Keratinocyte (primary cell): ENCODE measurements at regions not wholly inside any gene's neighbourhood (a gene's known extent, or its start where the extent isn't known, plus 50 kb on each side); places are given as distances from the start of the nearest gene placed in this dataset.

Experiments
- DNase-seq: peaks from one replicate; pipeline ENCODE4 v3.0.0-alpha.2; 2011; ENCODE audit warnings: low read depth, missing footprints, low spot score
- FAIRE-seq: peaks from 2 replicates; lab custom pipeline; 2011; peaks lifted over from hg19 to GRCh38; lab: Jason Lieb, UNC
- H2AFZ ChIP-seq: 2 replicates; pipeline ENCODE4 v1.6.0; 2012; ENCODE audit warnings: low read length, control low read depth, inconsistent platforms; ENCODE audit not compliant: control insufficient read depth
- H3K27ac ChIP-seq: 2 replicates; pipeline ENCODE4 v1.5.1; 2011; ENCODE audit warnings: low read length; ENCODE audit not compliant: control insufficient read depth, insufficient read depth
- H3K27me3 ChIP-seq: 3 replicates; pipeline ENCODE4 v1.6.0; 2011; ENCODE audit warnings: low read length; ENCODE audit not compliant: control insufficient read depth, insufficient read depth; ENCODE audit errors: extremely low read depth
- H3K36me3 ChIP-seq, 2 experiments: 2 replicates in 1 of 2; 3 replicates in 1 of 2; pipeline ENCODE4 v1.5.1; 2011; ENCODE audit warnings: low read length in 2 of 2, mild to moderate bottlenecking in 1 of 2; ENCODE audit not compliant: control insufficient read depth in 2 of 2, insufficient read depth in 2 of 2; ENCODE audit errors: extremely low read depth in 1 of 2
- H3K4me1 ChIP-seq: 3 replicates; pipeline ENCODE4 v1.5.1; 2011; ENCODE audit warnings: low read length; ENCODE audit not compliant: control insufficient read depth, insufficient read depth; ENCODE audit errors: extremely low read depth
- H3K4me2 ChIP-seq: 3 replicates; pipeline ENCODE4 v1.6.0; 2011; ENCODE audit warnings: low read depth, low read length; ENCODE audit not compliant: control insufficient read depth, insufficient read depth; ENCODE audit errors: extremely low read depth
- H3K4me3 ChIP-seq, 3 experiments: fragments of 200-600 bp in 1 of 3; sonication (generic) in 1 of 3; 2 replicates in 2 of 3; 3 replicates in 1 of 3; pipeline ENCODE4 v1.5.1; 2011 to 2016; ENCODE audit warnings: low read length in 3 of 3, mild to moderate bottlenecking in 3 of 3, control low read depth in 2 of 3, inconsistent platforms in 1 of 3, low read depth in 1 of 3, mixed read lengths in 1 of 3, mixed run types in 1 of 3, moderate library complexity in 1 of 3; ENCODE audit not compliant: control insufficient read depth in 2 of 3, insufficient read depth in 2 of 3; ENCODE audit errors: extremely low read depth in 1 of 3
- H3K79me2 ChIP-seq: 2 replicates; pipeline ENCODE4 v1.6.0; 2012; ENCODE audit warnings: low read length; ENCODE audit not compliant: control insufficient read depth, insufficient read depth
- H3K9ac ChIP-seq: 3 replicates; pipeline ENCODE4 v1.6.0; 2011; ENCODE audit warnings: low read length; ENCODE audit not compliant: control insufficient read depth, insufficient read depth; ENCODE audit errors: extremely low read depth
- H3K9me1 ChIP-seq: 3 replicates; pipeline ENCODE4 v1.6.0; 2011; ENCODE audit warnings: low read length; ENCODE audit not compliant: control insufficient read depth, insufficient read depth; ENCODE audit errors: extremely low read depth
- H3K9me3 ChIP-seq: 2 replicates; pipeline ENCODE4 v1.5.1; 2012; ENCODE audit warnings: low read depth, low read length; ENCODE audit not compliant: control insufficient read depth
- H4K20me1 ChIP-seq: 3 replicates; pipeline ENCODE4 v1.6.0; 2011; ENCODE audit warnings: low read length; ENCODE audit not compliant: control insufficient read depth, insufficient read depth; ENCODE audit errors: extremely low read depth
- CTCF ChIP-seq, 3 experiments: IDR thresholded peaks in 1 of 3; conservative IDR thresholded peaks in 1 of 3; optimal IDR thresholded peaks in 1 of 3; 2 replicates in 2 of 3; 3 replicates in 1 of 3; pipeline versions ENCODE3 to v1.5.1; 2011; ENCODE audit warnings: low read length in 3 of 3, mild to moderate bottlenecking in 3 of 3, moderate library complexity in 2 of 3, control low read depth in 1 of 3, inconsistent platforms in 1 of 3; ENCODE audit not compliant: insufficient read depth in 2 of 3; ENCODE audit errors: extremely low read depth in 1 of 3
- EZH2 ChIP-seq: IDR thresholded peaks from one replicate; pipeline ENCODE4 v1.6.1; 2012; ENCODE audit warnings: inconsistent platforms, mild to moderate bottlenecking, low read length, moderate library complexity
- dilution Hi-C: fragments of 300-500 bp; cut with MboI; formaldehyde crosslinking; loops from one replicate; pipeline ENCODE4 v1.7.0; 2020; ENCODE audit warnings: low sequenced_read_pairs; ENCODE audit not compliant: extremely low pct_ligation_motif_present

- Histone ChIP-seq H4K20me1 (no peaks in the 10 kb centered on the region), H3K4me3 (no peak overlapping the region), H3K9me1 (no peaks in the 10 kb centered on the region), H3K4me1 (peaks cover 23% of the 10 kb centered on the region), H3K9ac (no peak overlapping the region), H2AFZ (no peak overlapping the region), H3K4me2 (no peak overlapping the region), H3K27me3 (no peaks in the 10 kb centered on the region), H3K79me2 (no peaks in the 10 kb centered on the region), H3K27ac (no peak overlapping the region), H3K36me3 (no peaks in the 10 kb centered on the region), H3K9me3 (peaks cover 7% of the 10 kb centered on the region)
- dilution Hi-C loops = no loop called here
- DNase-seq = no peak
- FAIRE-seq = no peak
- TF ChIP-seq EZH2 (no peak), CTCF (optimal IDR thresholded peaks at IDR 0.05 in 1 of 3, IDR thresholded peaks at IDR 0.05 in 1 of 3, conservative IDR thresholded peaks at IDR 0.05 in 1 of 3; ENCODE audit: extremely low read depth in 1 of 3, insufficient read depth in 2 of 3, low read length in 3 of 3) (no peak)
Observed at GRCh38 chr1:57839526-57839925, 415.7 kb upstream of the DAB1 start.

DNA sequence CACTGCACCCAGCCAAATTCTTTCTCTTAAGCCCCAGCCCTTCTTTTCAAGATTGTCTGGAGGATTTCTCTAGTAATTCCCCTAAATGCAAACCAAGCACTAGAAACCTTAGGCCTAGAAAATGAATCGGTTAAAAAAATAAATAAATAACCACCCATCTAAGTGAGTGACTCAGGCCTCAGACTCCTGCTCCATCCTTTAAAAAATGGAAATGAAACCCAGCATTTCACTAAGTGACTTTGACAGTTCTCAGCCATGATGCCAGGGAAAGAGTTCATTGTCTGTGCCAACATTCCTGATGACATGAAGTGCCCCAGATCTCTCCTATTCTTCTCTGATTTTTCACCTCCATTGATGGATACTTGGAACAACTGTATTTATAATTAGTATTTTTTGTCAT, 415.2 kb upstream of the DAB1 start:
- no peak for TF ChIP-seq EZH2
- dilution Hi-C loops = no loop called here

GRCh38 chr1:57835620-57836019, 411.8 kb upstream of the DAB1 start:
- no peak for TF ChIP-seq EZH2
- TF ChIP-seq CTCF (optimal IDR thresholded peaks at IDR 0.05 in 1 of 3, IDR thresholded peaks at IDR 0.05 in 1 of 3, conservative IDR thresholded peaks at IDR 0.05 in 1 of 3; ENCODE audit: extremely low read depth in 1 of 3, insufficient read depth in 2 of 3, low read length in 3 of 3) = peak in 2 of 3 experiments; percentile 4 to 71
- Histone ChIP-seq H3K27ac (no peak overlapping the region), H3K9ac (no peak overlapping the region), H3K4me3 (no peak overlapping the region), H4K20me1 (no peaks in the 10 kb centered on the region), H3K9me1 (no peaks in the 10 kb centered on the region), H3K27me3 (no peaks in the 10 kb centered on the region), H3K9me3 (no peaks in the 10 kb centered on the region), H3K79me2 (no peaks in the 10 kb centered on the region), H3K4me2 (no peak overlapping the region), H3K4me1 (peaks cover 23% of the 10 kb centered on the region), H3K36me3 (no peaks in the 10 kb centered on the region), H2AFZ (no peak overlapping the region)
- FAIRE-seq = no peak
- DNase-seq = no peak
- dilution Hi-C loops = no loop called here

More for the DNA sequence above, 415.2 kb upstream of the DAB1 start:
- peaks cover 18% of the 10 kb centered on the region for H3K4me1 ChIP-seq
- no peaks in the 10 kb centered on the region for H3K27me3 ChIP-seq
- no peaks in the 10 kb centered on the region for H3K36me3 ChIP-seq
- no peak for FAIRE-seq
- no peak overlapping the region for H2AFZ ChIP-seq
- H3K9me1 ChIP-seq = no peaks in the 10 kb centered on the region
- no peak overlapping the region for H3K9ac ChIP-seq
- no peak overlapping the region for H3K27ac ChIP-seq
- peaks cover 7% of the 10 kb centered on the region for H3K9me3 ChIP-seq
- H4K20me1 ChIP-seq = no peaks in the 10 kb centered on the region
- no peak overlapping the region for H3K4me2 ChIP-seq
- no peak overlapping the region for H3K4me3 ChIP-seq
- no peaks in the 10 kb centered on the region for H3K79me2 ChIP-seq
- DNase-seq = no peak
